T-helper 9 cell (primary cell): ENCODE measurements at regions not wholly inside any gene's neighbourhood (a gene's known extent, or its start where the extent isn't known, plus 50 kb on each side); places are given as distances from the start of the nearest gene placed in this dataset.
"Not testable (repeated sequence)": the region's sequence is repeated elsewhere in the genome, so short reads cannot be mapped to it uniquely, and the experiment has no call there.

Experiments
- DNase-seq: peaks from one replicate; pipeline ENCODE4 v3.0.0-alpha.2; 2020

GRCh38 chr21:27329255-27329851 is 362.5 kb upstream of the ADAMTS5 start:
- DNase-seq, result no peak

DNA sequence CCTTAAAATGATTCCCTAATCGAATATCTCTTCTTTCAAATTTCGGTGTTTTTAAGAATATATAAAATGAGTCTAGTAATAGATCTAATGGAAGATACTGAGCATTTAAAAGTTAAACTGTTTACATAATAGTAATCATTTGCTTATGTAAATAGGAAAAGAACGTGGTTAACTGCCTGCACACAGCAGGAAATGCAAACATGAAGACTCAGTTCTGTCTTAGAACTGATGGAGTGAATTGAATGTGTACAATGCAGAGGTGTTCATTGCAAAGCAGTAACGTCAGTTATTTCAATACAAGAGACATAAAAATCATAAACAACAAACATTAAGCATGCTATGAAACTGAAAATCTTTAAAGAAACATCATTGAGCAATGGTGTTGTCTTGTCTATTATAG is 359.4 kb upstream of the ADAMTS5 start:
- no peak for DNase-seq

DNA sequence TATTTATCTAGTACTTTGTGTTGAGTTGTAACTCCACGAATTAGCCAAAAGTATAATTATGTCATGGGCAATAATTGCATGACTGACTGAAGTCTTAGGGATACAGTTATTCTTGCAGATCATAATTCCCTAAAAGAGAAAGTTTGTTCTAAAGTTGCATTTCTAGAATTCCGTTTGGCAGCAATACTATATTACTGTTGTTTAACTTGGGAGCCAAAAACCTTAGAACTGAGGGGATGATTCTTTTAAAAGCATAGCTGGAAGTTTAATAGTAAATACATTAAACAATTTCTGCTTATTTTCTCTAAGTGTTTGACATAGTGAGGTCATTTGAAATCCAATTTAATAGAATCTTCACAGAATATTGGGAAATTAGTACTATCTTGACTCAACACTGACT is 356.4 kb upstream of the ADAMTS5 start:
- DNase-seq, result no peak

GRCh38 chr21:27321791-27322190 is 354.9 kb upstream of the ADAMTS5 start:
- no peak for DNase-seq

DNA sequence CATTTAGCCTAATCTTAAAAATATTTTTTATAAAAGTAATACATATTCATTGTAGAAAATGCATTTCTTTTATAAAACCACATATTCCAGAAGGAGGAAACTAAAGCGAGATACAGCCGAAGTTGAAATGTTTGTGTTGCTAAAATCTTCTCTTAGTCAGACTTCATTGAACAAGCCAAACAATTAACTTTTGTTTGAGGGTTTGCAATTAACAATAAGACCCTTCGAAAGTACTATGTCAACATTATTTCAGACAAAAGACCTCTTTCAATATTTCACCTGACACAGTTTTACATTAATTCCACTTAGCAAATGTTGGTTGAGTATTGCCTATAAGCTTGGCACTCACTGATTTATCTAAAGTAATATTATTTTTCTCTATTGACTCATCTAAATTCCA is 354.0 kb upstream of the ADAMTS5 start:
- no peak for DNase-seq

GRCh38 chr21:27317601-27318000 is 350.7 kb upstream of the ADAMTS5 start:
- not testable (repeated sequence) for DNase-seq

DNA sequence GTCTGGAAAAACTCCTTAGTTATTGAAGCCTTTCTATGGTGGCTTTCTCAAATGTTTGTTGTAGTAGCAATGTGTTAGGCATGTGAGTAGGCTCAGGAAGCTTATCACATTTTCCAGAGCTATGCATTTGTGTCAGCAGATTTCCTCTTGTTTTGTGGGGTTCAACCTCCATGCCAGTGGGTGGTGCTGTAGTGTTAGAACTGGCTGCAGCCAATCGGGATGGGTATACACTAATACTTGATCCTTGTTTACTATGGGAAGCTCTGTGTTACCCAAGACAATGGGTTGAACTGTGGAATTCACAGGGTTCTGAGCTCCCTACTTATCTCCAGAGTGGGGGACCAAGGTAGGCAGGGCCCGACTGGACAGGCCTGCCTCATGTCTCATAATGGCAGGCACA is 348.5 kb upstream of the ADAMTS5 start:
- no peak for DNase-seq

DNA sequence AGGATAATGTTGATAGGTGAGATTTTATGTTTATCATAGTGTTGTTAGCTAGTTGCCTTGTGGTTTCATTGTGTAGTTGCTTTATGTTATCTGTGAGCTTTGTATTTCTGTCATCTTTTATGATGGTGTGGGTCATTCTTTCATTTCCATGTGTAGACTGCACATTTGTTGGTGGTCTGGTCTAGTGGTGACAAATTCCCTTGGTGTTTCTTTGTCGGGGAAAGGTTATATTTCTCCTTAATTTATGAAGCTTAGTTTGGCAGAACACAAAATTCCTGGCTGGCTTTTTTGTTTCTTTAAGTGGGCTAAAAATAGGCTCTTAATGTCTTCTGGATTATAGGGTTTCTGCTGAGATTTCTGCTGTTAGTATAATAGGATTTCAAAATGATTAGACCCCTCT is 347.2 kb upstream of the ADAMTS5 start:
- no peak for DNase-seq

DNA sequence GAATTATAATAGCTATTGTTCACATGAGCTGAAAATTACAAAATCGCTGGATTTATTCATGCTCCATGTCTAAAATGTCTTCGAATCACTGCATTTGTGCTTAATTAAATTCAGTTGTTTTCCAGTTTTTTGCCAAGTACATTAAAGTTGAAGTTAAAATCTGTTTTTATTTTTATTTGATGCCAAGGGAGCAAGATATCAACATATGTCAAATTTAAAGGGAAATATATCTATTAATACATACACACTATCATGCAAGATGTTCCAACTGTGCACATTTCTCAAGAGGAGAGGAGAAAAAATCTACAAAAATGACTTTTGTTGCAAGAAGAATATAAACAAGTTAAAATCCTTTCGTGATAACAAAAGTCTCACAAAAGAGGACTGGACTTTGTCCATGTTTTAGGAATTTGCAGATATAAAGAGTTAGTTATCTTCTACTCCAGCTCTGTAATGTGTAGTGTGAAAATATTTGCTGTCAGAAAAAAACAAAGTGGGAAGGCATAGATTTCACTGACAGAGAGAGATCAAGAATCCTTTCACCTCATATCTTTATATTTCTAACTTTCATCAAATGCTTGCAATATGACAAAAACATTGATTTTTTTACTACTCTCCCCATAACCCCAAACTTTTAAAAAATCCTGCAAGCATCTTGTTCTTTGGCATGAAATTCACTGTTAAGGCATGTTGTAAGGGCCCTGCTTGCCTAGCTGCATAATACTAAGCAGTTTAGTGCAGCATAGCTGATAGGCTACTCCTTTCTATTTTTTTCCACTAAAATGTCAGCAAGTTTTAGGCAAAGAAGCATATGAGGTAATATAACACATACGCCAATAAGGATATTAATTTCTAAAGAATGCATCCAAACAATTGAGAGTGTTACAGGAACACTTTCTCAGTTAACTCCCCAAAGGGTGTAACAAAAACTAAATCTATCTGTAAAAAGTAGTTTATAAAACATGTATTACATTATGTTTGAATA is 340.2 kb upstream of the ADAMTS5 start:
- no peak for DNase-seq

GRCh38 chr21:27306206-27306605 is 339.3 kb upstream of the ADAMTS5 start:
- no peak for DNase-seq

GRCh38 chr21:27301220-27301619 is 334.3 kb upstream of the ADAMTS5 start:
- no peak for DNase-seq

- DNase-seq, result no peak
Measured at GRCh38 chr21:27300770-27301169, 333.9 kb upstream of the ADAMTS5 start.

GRCh38 chr21:27298465-27298864 is 331.6 kb upstream of the ADAMTS5 start:
- DNase-seq, result no peak

DNA sequence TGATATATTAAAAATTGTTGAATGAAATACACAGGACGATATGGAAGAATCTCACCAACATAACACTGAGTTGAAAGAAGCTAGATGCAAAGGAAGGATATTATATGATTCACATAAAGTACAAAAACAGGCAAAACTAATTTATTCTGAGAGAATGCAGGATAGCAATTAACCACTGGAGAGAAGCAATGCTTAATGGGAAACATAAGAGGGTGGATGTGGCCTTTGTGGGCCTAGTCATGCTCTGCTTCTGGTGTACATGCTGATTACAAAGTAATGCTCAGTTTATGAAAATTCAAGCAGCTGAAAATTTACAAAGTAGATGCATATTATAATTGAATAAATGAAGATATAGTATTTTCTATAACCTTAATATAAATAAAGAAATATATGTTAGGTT is 326.4 kb upstream of the ADAMTS5 start:
- no peak for DNase-seq

DNA sequence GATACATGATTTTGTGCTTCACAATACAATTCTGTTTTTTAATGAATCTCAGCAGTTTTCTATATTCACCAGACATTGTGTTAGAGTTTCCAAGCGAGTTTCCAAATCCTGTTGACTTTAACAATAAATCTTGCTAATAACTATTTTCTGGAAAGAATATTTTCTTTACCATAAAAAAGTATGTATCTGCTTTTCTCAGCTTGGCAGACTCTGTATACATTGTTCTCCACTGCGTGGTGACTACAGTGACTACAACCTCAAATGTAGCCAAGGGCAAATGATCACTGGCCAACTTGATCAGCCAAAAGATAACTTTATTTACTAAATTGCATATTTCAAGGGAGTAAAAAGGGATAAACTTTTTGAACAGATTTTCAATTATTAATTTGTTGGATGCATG is 325.9 kb upstream of the ADAMTS5 start:
- DNase-seq, result no peak

GRCh38 chr21:27292229-27292628 is 325.3 kb upstream of the ADAMTS5 start:
- no peak for DNase-seq

- no peak for DNase-seq
Measured at GRCh38 chr21:27291006-27291405, 324.1 kb upstream of the ADAMTS5 start.

- DNase-seq, result no peak
Measured at GRCh38 chr21:27290028-27290427, 323.1 kb upstream of the ADAMTS5 start.

DNA sequence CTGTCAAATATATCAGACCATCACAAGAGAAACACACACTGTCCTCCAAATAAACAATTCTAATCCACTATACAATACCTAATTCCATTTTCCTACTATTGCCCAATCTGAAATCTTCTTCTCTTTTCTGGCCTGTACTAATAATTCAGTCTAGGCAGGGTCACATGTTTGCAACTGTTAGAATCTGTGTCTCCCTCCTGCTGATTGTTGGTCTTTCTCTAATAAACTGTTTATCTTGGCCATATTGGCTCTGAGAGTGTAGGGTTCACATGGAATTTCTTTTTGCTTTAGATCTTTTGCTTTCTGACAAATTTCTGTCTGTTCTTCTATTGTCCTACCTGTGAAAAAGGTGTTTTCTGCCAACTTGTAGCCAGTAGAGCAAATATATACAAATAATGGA is 319.9 kb upstream of the ADAMTS5 start:
- DNase-seq, result no peak

DNA sequence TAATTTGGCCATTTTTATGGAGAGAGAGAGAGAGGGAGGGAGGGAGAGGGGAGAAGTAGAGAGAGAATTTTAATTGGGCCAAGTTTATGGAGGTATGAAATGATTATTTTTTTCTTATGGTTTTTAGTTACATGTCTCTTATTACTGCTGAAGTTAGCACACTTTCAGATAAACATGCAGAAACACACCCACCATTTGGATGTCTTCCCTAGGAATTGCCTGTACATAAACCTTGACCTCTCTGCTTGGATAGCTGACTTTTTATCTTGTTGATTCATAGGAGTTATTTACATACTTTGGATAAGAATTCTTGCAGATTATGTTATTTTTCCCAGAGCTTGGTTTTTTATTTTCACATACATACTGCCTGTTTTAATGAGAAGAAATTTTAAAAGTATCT is 310.2 kb upstream of the ADAMTS5 start:
- DNase-seq, result no peak

GRCh38 chr21:27275294-27275927 is 308.5 kb upstream of the ADAMTS5 start:
- DNase-seq, result no peak

DNA sequence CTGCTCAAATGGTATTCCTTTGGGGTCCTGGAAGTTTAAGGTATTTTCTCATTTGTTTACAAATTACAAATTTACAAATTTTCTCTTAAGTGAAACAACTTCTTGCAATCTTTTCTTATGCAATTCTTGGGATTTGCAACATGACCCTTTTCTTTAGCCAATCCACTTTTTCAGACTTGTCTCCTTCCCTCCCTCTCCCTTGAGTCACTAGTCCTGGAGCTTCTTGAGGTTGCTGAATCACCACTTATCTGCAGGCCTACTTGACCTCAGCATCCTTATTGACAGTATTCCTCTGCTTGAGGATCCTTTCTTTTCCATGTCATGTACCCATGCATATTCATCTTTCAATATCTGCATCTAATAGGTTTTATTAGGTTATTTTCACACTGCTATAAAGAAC is 302.8 kb upstream of the ADAMTS5 start:
- DNase-seq, result no peak

GRCh38 chr21:27268290-27268689 is 301.4 kb upstream of the ADAMTS5 start:
- DNase-seq, result no peak

GRCh38 chr21:27265949-27266348 is 299.1 kb upstream of the ADAMTS5 start:
- no peak for DNase-seq
